GM12891 (cell line): ENCODE measurements at regions not wholly inside any gene's neighbourhood (a gene's known extent, or its start where the extent isn't known, plus 50 kb on each side); places are given as distances from the start of the nearest gene placed in this dataset.

Experiments used
- PAX5 ChIP-seq: IDR thresholded peaks from 2 replicates; pipeline ENCODE4 v1.6.1; 2011; ENCODE audit warnings: low read length, moderate library complexity, mild to moderate bottlenecking; ENCODE audit not compliant: insufficient read depth, severe bottlenecking
- POLR2A ChIP-seq: IDR thresholded peaks from 2 replicates; pipeline ENCODE4 v1.6.1; 2011; ENCODE audit warnings: low read depth, low read length, control low read depth
- POLR2AphosphoS5 ChIP-seq: IDR thresholded peaks from 2 replicates; pipeline ENCODE4 v1.6.1; 2011; ENCODE audit warnings: low read depth, low read length, control low read depth
- SPI1 ChIP-seq: IDR thresholded peaks from 2 replicates; pipeline ENCODE4 v1.6.1; 2011; ENCODE audit warnings: low read depth, low read length, control low read depth

GRCh38 chr2:149658553-149658952, 71.0 kb upstream of the MMADHC start:
- TF ChIP-seq POLR2AphosphoS5, result no peak
- no peak for TF ChIP-seq PAX5
- TF ChIP-seq POLR2A, result no peak
- no peak for TF ChIP-seq SPI1
